Endothelial cell of umbilical vein (primary cell): ENCODE measurements at regions not wholly inside any gene's neighbourhood (a gene's known extent, or its start where the extent isn't known, plus 50 kb on each side); places are given as distances from the start of the nearest gene placed in this dataset.

Source experiments
- BruUV-seq: library from RNA; stranded (reverse); fragments of 400-500 nt; replicated peaks from 2 replicates; lab custom pipeline; 2021; lab: Mats Ljungman, UMichigan
- CTCF ChIA-PET: fragments of 300-600, 350-600 bp; sonication (Branson Sonifier 250); formaldehyde crosslinking; loops from one replicate; lab custom pipeline; 2021; ENCODE audit warnings: antibody characterized with exemption, inconsistent platforms; lab: Charles Lee
- POLR2A ChIA-PET: fragments of 300-600, 350-600 bp; sonication (Branson Sonifier 250); formaldehyde crosslinking; loops from one replicate; lab custom pipeline; 2021; ENCODE audit warnings: antibody characterized with exemption, inconsistent platforms; lab: Charles Lee
- DNase-seq: peaks from one replicate; pipeline ENCODE4 v3.0.0-alpha.2; 2011; ENCODE audit warnings: low read depth, low spot score
- FAIRE-seq: peaks from 2 replicates; lab custom pipeline; 2011; peaks lifted over from hg19 to GRCh38; lab: Jason Lieb, UNC
- H2AFZ ChIP-seq: 2 replicates; pipeline ENCODE4 v1.6.0; 2012; ENCODE audit warnings: low read depth, low read length, control low read depth, inconsistent platforms
- H3K27ac ChIP-seq: 2 replicates; pipeline ENCODE4 v1.5.1; 2011; ENCODE audit warnings: low read depth, mild to moderate bottlenecking, control low read depth, low read length, moderate library complexity; ENCODE audit not compliant: insufficient read depth
- H3K27me3 ChIP-seq, 2 experiments: 2 replicates each; pipeline versions ENCODE4 v1.6.0 to v1.6.1; 2011; ENCODE audit warnings: low read length in 2 of 2, mixed read lengths in 1 of 2; ENCODE audit not compliant: control insufficient read depth in 2 of 2, insufficient read depth in 2 of 2
- H3K36me3 ChIP-seq, 2 experiments: 2 replicates in 1 of 2; 3 replicates in 1 of 2; pipeline ENCODE4 v1.5.1; 2011; ENCODE audit warnings: low read length in 2 of 2, mild to moderate bottlenecking in 1 of 2, moderate library complexity in 1 of 2; ENCODE audit not compliant: control insufficient read depth in 2 of 2, insufficient read depth in 2 of 2; ENCODE audit errors: extremely low read depth in 1 of 2
- H3K4me1 ChIP-seq: 3 replicates; pipeline ENCODE4 v1.5.1; 2011; ENCODE audit warnings: mild to moderate bottlenecking, low read length; ENCODE audit not compliant: control insufficient read depth, insufficient read depth; ENCODE audit errors: extremely low read depth
- H3K4me2 ChIP-seq: 2 replicates; pipeline ENCODE4 v1.6.1; 2011; ENCODE audit warnings: low read length, control low read depth, mixed read lengths; ENCODE audit not compliant: insufficient read depth
- H3K4me3 ChIP-seq, 3 experiments: fragments of 200-600 bp in 1 of 3; sonication (generic), shearing (Covaris generic) in 1 of 3; replicated peaks in 1 of 3; 2 replicates each; pipeline ENCODE4 v1.5.1; 2011 to 2016; ENCODE audit warnings: control low read depth in 3 of 3, low read length in 3 of 3, mild to moderate bottlenecking in 2 of 3, inconsistent platforms in 1 of 3, low read depth in 1 of 3, moderate library complexity in 1 of 3; ENCODE audit not compliant: insufficient read depth in 1 of 3
- H3K79me2 ChIP-seq: 2 replicates; pipeline ENCODE4 v1.6.0; 2012; ENCODE audit warnings: low read length, inconsistent platforms; ENCODE audit not compliant: control insufficient read depth, insufficient read depth
- H3K9ac ChIP-seq: replicated peaks from 2 replicates; pipeline ENCODE3; 2011; ENCODE audit warnings: low read length, control low read depth; ENCODE audit not compliant: insufficient read depth; ENCODE audit errors: extremely low read depth
- H3K9me1 ChIP-seq: replicated peaks from 3 replicates; pipeline ENCODE4 v1.6.0; 2011; ENCODE audit warnings: mild to moderate bottlenecking, low read length; ENCODE audit not compliant: control insufficient read depth, insufficient read depth; ENCODE audit errors: extremely low read depth
- H3K9me3 ChIP-seq: replicated peaks from 2 replicates; pipeline ENCODE4 v1.5.1; 2012; ENCODE audit warnings: low read length, inconsistent platforms; ENCODE audit not compliant: control insufficient read depth, insufficient read depth
- H4K20me1 ChIP-seq: replicated peaks from 2 replicates; pipeline ENCODE3; 2011; ENCODE audit warnings: mild to moderate bottlenecking, low read length; ENCODE audit not compliant: control insufficient read depth, insufficient read depth; ENCODE audit errors: extremely low read depth
- CTCF ChIP-seq, 2 donors: IDR thresholded peaks; 1 replicate in 1 of 2; 2 replicates in 1 of 2; pipeline ENCODE4 v1.5.1; 2011; ENCODE audit warnings: low read length in 2 of 2, mild to moderate bottlenecking in 2 of 2, moderate library complexity in 2 of 2, control low read depth in 1 of 2, inconsistent platforms in 1 of 2, low read depth in 1 of 2; ENCODE audit not compliant: insufficient read depth in 1 of 2; ENCODE audit errors: extremely low read depth in 1 of 2
- EZH2 ChIP-seq: IDR thresholded peaks from 2 replicates; pipeline ENCODE4 v1.6.1; 2012; ENCODE audit warnings: borderline replicate concordance, low read depth, mild to moderate bottlenecking, moderate library complexity, low read length, inconsistent platforms; ENCODE audit not compliant: severe bottlenecking
- FOS ChIP-seq: IDR thresholded peaks from 2 replicates; pipeline ENCODE4 v1.6.1; 2011; ENCODE audit warnings: mild to moderate bottlenecking, low read length, moderate library complexity, borderline replicate concordance; ENCODE audit not compliant: insufficient read depth
- GATA2 ChIP-seq: IDR thresholded peaks from 2 replicates; pipeline ENCODE4 v1.7.0; 2011; ENCODE audit warnings: low read depth, mild to moderate bottlenecking, moderate library complexity, mixed read lengths, low read length; ENCODE audit not compliant: insufficient read length, insufficient read depth
- JUN ChIP-seq: IDR thresholded peaks from 2 replicates; pipeline ENCODE4 v1.6.1; 2011; ENCODE audit warnings: borderline replicate concordance, low read depth; ENCODE audit not compliant: insufficient read length, insufficient read depth
- MYC ChIP-seq: IDR thresholded peaks from one replicate; pipeline ENCODE4 v1.6.1; 2011; ENCODE audit warnings: mild to moderate bottlenecking, low read depth, low read length
- POLR2A ChIP-seq: IDR thresholded peaks from 2 replicates; pipeline ENCODE4 v1.6.1; 2012; ENCODE audit warnings: low read depth, mild to moderate bottlenecking, control low read depth, low read length
- POLR2AphosphoS5 ChIP-seq: IDR thresholded peaks from 2 replicates; pipeline ENCODE4 v1.6.1; 2012; ENCODE audit warnings: low read depth, mild to moderate bottlenecking, control low read depth, low read length, moderate library complexity; ENCODE audit not compliant: insufficient read depth
- dilution Hi-C: fragments of 300-500 bp; cut with MboI; formaldehyde crosslinking; loops from one replicate; pipeline ENCODE4 v1.15.0; 2019; ENCODE audit warnings: low sequenced_read_pairs; ENCODE audit not compliant: extremely low pct_ligation_motif_present
- intact Hi-C: fragments of 100-400 bp; cut with micrococcal nuclease; formaldehyde crosslinking; loops from one replicate; pipeline ENCODE4 v1.10.0; 2022
- TF ChIP-seq, protein P1 (sequence below): IDR thresholded peaks from 2 replicates; pipeline ENCODE4 v1.6.1; 2011; ENCODE audit not compliant: insufficient read depth, insufficient read length

GRCh38 chr2:173669271-173669853, 295.8 kb downstream of the SP3 start:
- no peak for FAIRE-seq
- H3K36me3 ChIP-seq, result no peaks in the 10 kb centered on the region
- no peak overlapping the region for H2AFZ ChIP-seq
- no peaks in the 10 kb centered on the region for H4K20me1 ChIP-seq
- intact Hi-C loops (no loop called here), dilution Hi-C loops (no loop called here)
- H3K9me3 ChIP-seq, result no peaks in the 10 kb centered on the region
- no peaks in the 10 kb centered on the region for H3K4me1 ChIP-seq
- DNase-seq, result no peak
- BruUV-seq, result no TSS peak
- no peak overlapping the region for H3K4me2 ChIP-seq
- no peaks in the 10 kb centered on the region for H3K9me1 ChIP-seq
- no peak overlapping the region for H3K9ac ChIP-seq
- H3K27ac ChIP-seq, result no peak overlapping the region
- H3K4me3 ChIP-seq, result no peak overlapping the region
- H3K27me3 ChIP-seq, result peaks cover 4 to 14% of the 10 kb centered on the region in 2 experiments
- CTCF ChIA-PET, result interaction anchor here (1.8 kb wide), 1 partner anchor 99 kb away, joined by 5 read pairs; no protein-coding TSS in a partner anchor
- POLR2A ChIA-PET, result no interaction called here
- TF ChIP-seq GATA2, result no peak
- TF ChIP-seq JUN, result no peak
- no peak for TF ChIP-seq POLR2AphosphoS5
- TF ChIP-seq, protein P1, sequence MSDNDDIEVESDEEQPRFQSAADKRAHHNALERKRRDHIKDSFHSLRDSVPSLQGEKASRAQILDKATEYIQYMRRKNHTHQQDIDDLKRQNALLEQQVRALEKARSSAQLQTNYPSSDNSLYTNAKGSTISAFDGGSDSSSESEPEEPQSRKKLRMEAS, result no peak
- no peak for TF ChIP-seq MYC
- TF ChIP-seq POLR2A, result no peak
- TF ChIP-seq FOS, result no peak
- TF ChIP-seq EZH2, result no peak
- TF ChIP-seq CTCF (IDR thresholded peaks at IDR 0.05; ENCODE audit: extremely low read depth in 1 of 2, insufficient read depth in 1 of 2, low read depth in 1 of 2, low read length in 2 of 2), result no peak
- no peaks in the 10 kb centered on the region for H3K79me2 ChIP-seq
